ENCODE measurements at regions not wholly inside any gene's neighbourhood (a gene's known extent, or its start where the extent isn't known, plus 50 kb on each side); places are given as distances from the start of the nearest gene placed in this dataset.

GRCh38 chr14:28630100-28630499 is 136.5 kb upstream of the FOXG1 start:
- TF ChIP-seq, protein P1, sequence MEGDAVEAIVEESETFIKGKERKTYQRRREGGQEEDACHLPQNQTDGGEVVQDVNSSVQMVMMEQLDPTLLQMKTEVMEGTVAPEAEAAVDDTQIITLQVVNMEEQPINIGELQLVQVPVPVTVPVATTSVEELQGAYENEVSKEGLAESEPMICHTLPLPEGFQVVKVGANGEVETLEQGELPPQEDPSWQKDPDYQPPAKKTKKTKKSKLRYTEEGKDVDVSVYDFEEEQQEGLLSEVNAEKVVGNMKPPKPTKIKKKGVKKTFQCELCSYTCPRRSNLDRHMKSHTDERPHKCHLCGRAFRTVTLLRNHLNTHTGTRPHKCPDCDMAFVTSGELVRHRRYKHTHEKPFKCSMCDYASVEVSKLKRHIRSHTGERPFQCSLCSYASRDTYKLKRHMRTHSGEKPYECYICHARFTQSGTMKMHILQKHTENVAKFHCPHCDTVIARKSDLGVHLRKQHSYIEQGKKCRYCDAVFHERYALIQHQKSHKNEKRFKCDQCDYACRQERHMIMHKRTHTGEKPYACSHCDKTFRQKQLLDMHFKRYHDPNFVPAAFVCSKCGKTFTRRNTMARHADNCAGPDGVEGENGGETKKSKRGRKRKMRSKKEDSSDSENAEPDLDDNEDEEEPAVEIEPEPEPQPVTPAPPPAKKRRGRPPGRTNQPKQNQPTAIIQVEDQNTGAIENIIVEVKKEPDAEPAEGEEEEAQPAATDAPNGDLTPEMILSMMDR (IDR thresholded peaks at IDR 0.05), result no peak

GRCh38 chr14:28635387-28635786 is 131.2 kb upstream of the FOXG1 start:
- TF ChIP-seq, protein P1 (IDR thresholded peaks at IDR 0.05), result peak; percentile 59

DNA sequence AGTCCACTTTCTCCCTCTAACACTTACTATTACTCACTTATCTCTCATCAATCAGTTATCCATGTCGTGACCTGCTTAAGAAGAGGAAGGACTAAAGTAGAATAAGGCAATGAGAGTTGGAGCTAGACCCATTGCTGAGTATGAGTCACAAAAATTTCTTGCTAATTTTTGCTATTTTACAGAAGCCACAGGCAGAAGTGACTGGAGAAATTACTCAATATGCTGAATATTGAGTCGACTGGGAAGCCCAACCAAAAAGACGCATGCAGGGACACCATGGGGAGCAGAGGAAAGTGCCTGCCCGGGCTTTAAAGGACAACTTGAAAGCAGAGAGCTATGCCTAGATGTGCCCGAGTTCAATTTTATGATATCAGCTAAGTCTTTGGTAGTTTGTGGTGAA is 115.4 kb upstream of the FOXG1 start:
- TF ChIP-seq, protein P1 (IDR thresholded peaks at IDR 0.05), result no peak

DNA sequence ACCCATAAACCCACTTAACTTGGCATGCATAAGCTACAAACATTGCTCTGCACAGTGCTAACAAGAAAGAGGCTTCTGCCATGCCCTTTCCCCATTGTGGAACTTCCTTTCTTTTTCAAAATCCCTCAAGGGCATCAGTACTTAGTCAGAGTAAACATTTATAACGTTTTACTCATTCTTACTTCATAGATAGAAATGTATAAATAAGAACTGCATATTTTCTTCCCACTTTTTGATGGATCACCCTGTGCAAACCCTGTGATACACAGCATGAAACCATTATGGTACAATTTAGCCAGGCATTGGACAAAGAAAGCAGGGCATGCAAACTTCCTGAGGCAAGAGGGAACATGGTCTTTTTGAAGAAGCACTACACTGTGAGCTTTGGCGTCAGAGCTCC is 113.8 kb upstream of the FOXG1 start:
- TF ChIP-seq, protein P1 (IDR thresholded peaks at IDR 0.05), result no peak

DNA sequence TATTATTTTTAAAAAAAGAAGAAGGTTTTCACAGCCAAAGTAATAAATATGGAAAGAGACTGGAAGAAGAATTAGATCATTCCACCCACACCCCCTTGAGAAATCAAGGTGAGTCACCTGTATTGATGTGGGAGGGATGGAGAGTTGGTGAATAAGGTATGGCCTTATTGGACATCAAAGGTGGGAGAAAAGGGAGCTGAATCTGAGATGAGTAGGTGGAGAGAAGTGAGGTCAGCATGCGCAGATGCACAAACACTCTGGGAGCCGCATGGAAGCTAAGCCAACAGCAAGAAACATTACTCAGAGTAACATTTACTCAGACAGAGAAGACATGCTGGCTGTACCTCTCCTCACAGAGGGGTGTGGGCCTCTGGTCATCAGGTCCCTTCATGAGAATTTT is 113.1 kb upstream of the FOXG1 start:
- TF ChIP-seq, protein P1 (IDR thresholded peaks at IDR 0.05), result no peak

GRCh38 chr14:28656704-28657255 is 109.8 kb upstream of the FOXG1 start:
- TF ChIP-seq, protein P1 (IDR thresholded peaks at IDR 0.05), result no peak

DNA sequence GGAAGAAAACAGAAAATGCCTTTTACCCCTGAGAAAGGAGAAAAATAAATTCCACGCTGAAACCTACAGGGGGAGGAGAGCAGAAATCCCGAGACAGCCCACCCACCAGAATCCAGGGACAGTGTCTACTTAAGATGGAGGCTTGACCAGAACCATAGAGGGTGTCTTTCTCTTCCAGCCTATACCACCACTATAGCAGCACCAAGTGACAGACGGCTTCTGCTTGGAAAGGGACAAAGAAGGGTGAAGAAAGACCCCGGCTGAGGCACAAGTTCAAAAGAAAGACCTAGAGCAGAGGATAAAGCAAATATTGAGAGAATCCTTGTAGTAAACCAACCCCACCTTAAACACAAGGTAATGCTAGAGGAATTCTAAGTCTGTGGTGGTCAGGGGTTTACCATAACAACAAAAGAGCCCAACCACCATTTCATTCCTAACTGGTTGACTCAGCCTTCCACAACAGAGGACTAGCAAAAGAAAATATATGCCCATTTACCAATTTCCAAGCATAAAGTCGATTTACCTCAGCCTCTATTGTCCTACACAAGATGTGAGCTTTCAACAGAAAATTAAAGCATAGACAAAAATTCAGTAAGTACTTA is 105.3 kb upstream of the FOXG1 start:
- TF ChIP-seq, protein P1 (IDR thresholded peaks at IDR 0.05), result no peak

GRCh38 chr14:28666961-28667360 is 99.6 kb upstream of the FOXG1 start:
- TF ChIP-seq, protein P1 (IDR thresholded peaks at IDR 0.05), result no peak

Data from LNCAP (cell line).